Endothelial cell of umbilical vein (primary cell): ENCODE measurements at regions not wholly inside any gene's neighbourhood (a gene's known extent, or its start where the extent isn't known, plus 50 kb on each side); places are given as distances from the start of the nearest gene placed in this dataset.

Experiments used
- CTCF ChIP-seq, 2 donors: IDR thresholded peaks; 1 replicate in 1 of 2; 2 replicates in 1 of 2; pipeline ENCODE4 v1.5.1; 2011; ENCODE audit warnings: low read length in 2 of 2, mild to moderate bottlenecking in 2 of 2, moderate library complexity in 2 of 2, control low read depth in 1 of 2, inconsistent platforms in 1 of 2, low read depth in 1 of 2; ENCODE audit not compliant: insufficient read depth in 1 of 2; ENCODE audit errors: extremely low read depth in 1 of 2
- EZH2 ChIP-seq: IDR thresholded peaks from 2 replicates; pipeline ENCODE4 v1.6.1; 2012; ENCODE audit warnings: borderline replicate concordance, low read depth, mild to moderate bottlenecking, moderate library complexity, low read length, inconsistent platforms; ENCODE audit not compliant: severe bottlenecking
- FOS ChIP-seq: IDR thresholded peaks from 2 replicates; pipeline ENCODE4 v1.6.1; 2011; ENCODE audit warnings: mild to moderate bottlenecking, low read length, moderate library complexity, borderline replicate concordance; ENCODE audit not compliant: insufficient read depth
- GATA2 ChIP-seq: IDR thresholded peaks from 2 replicates; pipeline ENCODE4 v1.7.0; 2011; ENCODE audit warnings: low read depth, mild to moderate bottlenecking, moderate library complexity, mixed read lengths, low read length; ENCODE audit not compliant: insufficient read length, insufficient read depth
- JUN ChIP-seq: IDR thresholded peaks from 2 replicates; pipeline ENCODE4 v1.6.1; 2011; ENCODE audit warnings: borderline replicate concordance, low read depth; ENCODE audit not compliant: insufficient read length, insufficient read depth
- MAX ChIP-seq: IDR thresholded peaks from 2 replicates; pipeline ENCODE4 v1.6.1; 2011; ENCODE audit not compliant: insufficient read depth, insufficient read length
- MYC ChIP-seq: IDR thresholded peaks from one replicate; pipeline ENCODE4 v1.6.1; 2011; ENCODE audit warnings: mild to moderate bottlenecking, low read depth, low read length
- POLR2A ChIP-seq: IDR thresholded peaks from 2 replicates; pipeline ENCODE4 v1.6.1; 2012; ENCODE audit warnings: low read depth, mild to moderate bottlenecking, control low read depth, low read length
- POLR2AphosphoS5 ChIP-seq: IDR thresholded peaks from 2 replicates; pipeline ENCODE4 v1.6.1; 2012; ENCODE audit warnings: low read depth, mild to moderate bottlenecking, control low read depth, low read length, moderate library complexity; ENCODE audit not compliant: insufficient read depth

GRCh38 chr1:191240925-191241324 lies 763.3 kb upstream of the BRINP3 start:
- TF ChIP-seq CTCF (IDR thresholded peaks at IDR 0.05; ENCODE audit: extremely low read depth in 1 of 2, insufficient read depth in 1 of 2, low read depth in 1 of 2, low read length in 2 of 2) = no peak
- TF ChIP-seq POLR2A = no peak
- TF ChIP-seq EZH2 = no peak
- no peak for TF ChIP-seq GATA2
- no peak for TF ChIP-seq POLR2AphosphoS5
- TF ChIP-seq MAX = no peak
- no peak for TF ChIP-seq MYC
- TF ChIP-seq JUN = no peak
- no peak for TF ChIP-seq FOS
